ENCODE measurements at regions not wholly inside any gene's neighbourhood (a gene's known extent, or its start where the extent isn't known, plus 50 kb on each side); places are given as distances from the start of the nearest gene placed in this dataset.
A peak's percentile ranks its signal among the peaks of the same experiment; 100 is the strongest.
"Not testable (repeated sequence)": the region's sequence is repeated elsewhere in the genome, so short reads cannot be mapped to it uniquely, and the experiment has no call there.

- DNase-seq = no peak
These were observed 54.2 kb upstream of the OPRM1 start for GRCh38 chr6:153984811-153985210.

GRCh38 chr6:153980171-153980570 lies 58.9 kb upstream of the OPRM1 start:
- DNase-seq = no peak

- not testable (repeated sequence) for DNase-seq
These were observed 60.0 kb upstream of the OPRM1 start for GRCh38 chr6:153978911-153979548.

GRCh38 chr6:153976921-153977693 lies 61.9 kb upstream of the OPRM1 start:
- no peak for DNase-seq

- DNase-seq = no peak
These were observed 73.0 kb upstream of the OPRM1 start for GRCh38 chr6:153966001-153966400.

- no peak for DNase-seq
These were observed 75.7 kb upstream of the OPRM1 start for GRCh38 chr6:153963352-153963751.

GRCh38 chr6:153962555-153962954 lies 76.5 kb upstream of the OPRM1 start:
- no peak for DNase-seq

GRCh38 chr6:153960741-153961140 lies 78.3 kb upstream of the OPRM1 start:
- DNase-seq = no peak

GRCh38 chr6:153960281-153960680 lies 78.8 kb upstream of the OPRM1 start:
- DNase-seq = no peak

GRCh38 chr6:153959276-153959675 lies 79.8 kb upstream of the OPRM1 start:
- DNase-seq = no peak

GRCh38 chr6:153958860-153959259 lies 80.2 kb upstream of the OPRM1 start:
- DNase-seq = no peak

GRCh38 chr6:153957394-153957793 lies 81.6 kb upstream of the OPRM1 start:
- no peak for DNase-seq

GRCh38 chr6:153956808-153957207 lies 82.2 kb upstream of the OPRM1 start:
- no peak for DNase-seq

- no peak for DNase-seq
These were observed 89.4 kb upstream of the OPRM1 start for GRCh38 chr6:153949616-153950015.

- peak in 8 of 58 donors; percentile 0 to 12 (median 2) for DNase-seq
These were observed 91.1 kb upstream of the OPRM1 start for GRCh38 chr6:153947808-153948447.

GRCh38 chr6:153944201-153944600 lies 94.8 kb upstream of the OPRM1 start:
- DNase-seq = no peak

- no peak for DNase-seq
These were observed 96.7 kb upstream of the OPRM1 start for GRCh38 chr6:153942361-153942760.

- no peak for DNase-seq
These were observed 97.3 kb upstream of the OPRM1 start for GRCh38 chr6:153941768-153942167.

GRCh38 chr6:153938876-153939275 lies 100.2 kb upstream of the OPRM1 start:
- no peak for DNase-seq

GRCh38 chr6:153931431-153931830 lies 107.6 kb upstream of the OPRM1 start:
- DNase-seq = no peak

GRCh38 chr6:153927867-153928266 lies 111.2 kb upstream of the OPRM1 start:
- DNase-seq = no peak

- peak in 1 of 58 donors; percentile 1 for DNase-seq
These were observed 140.5 kb upstream of the OPRM1 start for GRCh38 chr6:153898360-153899059.

Measured in anterior cingulate cortex (tissue), 58 donors.